Activated CD8-positive, alpha-beta memory T cell treated with anti-CD3 and anti-CD28 coated beads for 36 hours (primary cell): ENCODE measurements at regions not wholly inside any gene's neighbourhood (a gene's known extent, or its start where the extent isn't known, plus 50 kb on each side); places are given as distances from the start of the nearest gene placed in this dataset.
"Not testable (repeated sequence)": the region's sequence is repeated elsewhere in the genome, so short reads cannot be mapped to it uniquely, and the experiment has no call there.

Experiments
- CTCF ChIA-PET: fragments of 350-600 bp; sonication (Branson Sonifier 250); formaldehyde crosslinking; loops from one replicate; lab custom pipeline; 2021; ENCODE audit warnings: antibody characterized with exemption; lab: Charles Lee
- POLR2A ChIA-PET: fragments of 350-600 bp; sonication (Branson Sonifier 250); formaldehyde crosslinking; loops from one replicate; lab custom pipeline; 2021; ENCODE audit warnings: antibody characterized with exemption; lab: Charles Lee

DNA sequence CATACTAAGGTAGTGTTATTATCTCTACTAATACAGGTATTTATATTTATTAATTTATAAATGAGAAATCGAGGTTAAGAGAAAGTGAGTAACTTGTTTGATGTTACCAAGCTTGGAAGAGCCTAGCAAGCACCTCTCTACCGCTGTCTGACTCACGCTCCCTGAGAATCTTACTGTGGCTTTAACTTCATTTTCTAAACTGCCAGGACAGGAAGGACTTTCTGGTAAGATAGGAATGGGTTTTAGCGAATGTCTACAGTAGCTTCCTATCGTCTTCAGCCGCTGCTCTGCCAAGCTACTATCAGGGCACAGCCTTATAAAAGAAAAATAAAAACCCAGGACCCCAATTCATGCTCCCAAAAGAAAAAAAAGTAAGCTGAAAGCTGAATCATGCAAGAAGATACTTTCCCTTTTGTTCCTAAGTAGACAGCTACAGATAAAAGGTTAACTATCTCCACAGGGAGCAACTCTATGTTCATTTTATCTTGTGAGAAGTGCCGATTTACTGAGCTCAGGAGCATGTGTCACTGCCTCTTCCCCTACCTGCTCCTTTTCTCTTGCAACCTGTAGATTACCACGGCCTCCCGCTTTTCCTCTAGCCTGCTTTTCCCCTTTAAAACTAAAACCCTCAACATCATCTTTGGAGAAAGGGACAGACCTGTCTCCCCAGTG is 60.2 kb downstream of the THNSL1 start:
- ChIA-PET POLR2A (interaction anchor here (0.6 kb wide), 1 partner anchor 210 kb away, joined by 3 read pairs; no protein-coding TSS in a partner anchor), CTCF (interaction anchor here (0.9 kb wide), 1 partner anchor 434 kb away, joined by 3 read pairs; no protein-coding TSS in a partner anchor)

DNA sequence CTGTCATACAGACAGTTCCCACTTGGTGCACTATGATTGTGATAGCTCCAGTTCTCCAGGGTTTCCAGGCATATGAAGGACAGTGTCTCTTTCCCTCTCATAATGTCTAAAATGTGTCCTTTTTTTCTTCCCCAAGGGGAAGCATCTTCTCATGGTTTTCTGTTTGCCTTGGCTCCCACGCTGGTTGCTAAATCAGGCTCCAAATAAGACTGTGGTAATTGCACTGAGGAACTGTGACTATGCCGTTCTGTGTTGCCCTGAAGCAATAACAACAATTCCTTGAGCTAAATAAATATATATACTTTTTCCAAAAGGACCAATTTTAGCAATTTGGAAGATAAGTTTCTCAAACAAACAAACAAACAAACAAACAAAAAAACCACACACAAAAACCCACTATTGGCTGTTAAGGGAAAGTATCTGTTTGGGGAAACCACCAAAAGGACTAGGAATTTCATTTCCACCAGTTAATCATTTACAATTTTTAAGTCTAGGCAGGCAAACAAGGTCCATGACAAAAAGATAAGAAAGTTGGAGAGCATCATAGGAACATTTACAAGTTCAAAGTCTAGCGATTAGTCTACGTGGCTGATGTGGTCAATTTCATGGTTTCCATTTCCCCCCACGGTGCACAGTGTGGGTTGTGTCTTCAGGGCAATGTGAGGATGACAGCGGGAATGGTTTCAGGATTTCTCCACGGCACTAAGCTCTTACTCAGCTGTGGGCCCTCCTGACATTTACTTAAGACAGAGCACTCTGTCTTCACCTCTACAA is 62.4 kb downstream of the THNSL1 start:
- ChIA-PET CTCF (no interaction called here), POLR2A (no interaction called here)

- POLR2A ChIA-PET: no interaction called here
- CTCF ChIA-PET: interaction anchor here (0.6 to 1.2 kb wide), 5 partner anchors 10 to 489 kb away, joined by 3 to 4 read pairs (median 3); no protein-coding TSS in a partner anchor
These were observed 64.6 kb downstream of the THNSL1 start for GRCh38 chr10:25080880-25081581.

DNA sequence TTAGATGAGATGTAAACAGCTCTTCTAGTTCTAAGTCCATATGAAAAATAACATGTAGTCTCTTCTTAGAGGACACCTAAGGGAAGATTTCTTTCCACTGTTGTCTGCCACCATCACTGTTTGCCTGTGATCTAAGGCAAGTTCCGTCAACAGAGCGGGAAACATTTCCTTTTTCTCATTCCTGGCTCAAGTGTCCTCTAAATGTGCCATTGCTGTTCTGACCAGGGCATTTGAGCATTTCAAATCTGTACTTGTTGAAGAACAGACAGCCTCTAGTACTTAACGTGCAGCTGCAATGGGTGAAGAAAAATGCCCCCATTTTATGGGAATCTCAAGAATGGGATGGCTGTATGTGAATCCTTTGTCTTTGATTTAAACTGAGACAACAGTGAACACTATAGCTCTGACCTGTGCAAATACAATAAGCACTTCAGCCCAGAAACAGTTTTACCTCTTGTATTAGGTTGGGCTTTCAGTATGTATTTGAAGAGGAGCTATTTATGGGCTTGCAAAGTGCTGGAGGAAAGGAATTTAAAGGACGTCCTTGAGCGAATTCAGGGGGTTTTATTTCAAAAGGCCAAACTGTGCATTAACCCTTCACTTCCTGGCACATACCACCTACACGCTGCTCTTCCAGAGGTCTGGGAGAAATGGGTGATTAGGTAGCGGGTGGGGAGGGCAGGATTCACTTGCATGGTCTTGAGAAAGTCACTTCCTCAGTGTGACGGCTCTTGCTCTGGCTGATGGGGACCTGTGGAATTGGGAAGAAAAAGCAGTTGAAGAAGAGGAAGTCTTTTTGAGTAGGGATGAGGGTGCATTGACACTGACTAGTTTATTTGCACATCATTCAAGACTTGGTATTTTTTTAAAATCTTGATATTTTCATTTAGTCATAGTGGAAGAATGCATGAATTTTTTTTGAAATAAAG is 66.1 kb downstream of the THNSL1 start:
- CTCF ChIA-PET: interaction anchor here (0.9 to 1.3 kb wide), 2 partner anchors 19 to 465 kb away, joined by 3 read pairs; no protein-coding TSS in a partner anchor
- POLR2A ChIA-PET: no interaction called here

DNA sequence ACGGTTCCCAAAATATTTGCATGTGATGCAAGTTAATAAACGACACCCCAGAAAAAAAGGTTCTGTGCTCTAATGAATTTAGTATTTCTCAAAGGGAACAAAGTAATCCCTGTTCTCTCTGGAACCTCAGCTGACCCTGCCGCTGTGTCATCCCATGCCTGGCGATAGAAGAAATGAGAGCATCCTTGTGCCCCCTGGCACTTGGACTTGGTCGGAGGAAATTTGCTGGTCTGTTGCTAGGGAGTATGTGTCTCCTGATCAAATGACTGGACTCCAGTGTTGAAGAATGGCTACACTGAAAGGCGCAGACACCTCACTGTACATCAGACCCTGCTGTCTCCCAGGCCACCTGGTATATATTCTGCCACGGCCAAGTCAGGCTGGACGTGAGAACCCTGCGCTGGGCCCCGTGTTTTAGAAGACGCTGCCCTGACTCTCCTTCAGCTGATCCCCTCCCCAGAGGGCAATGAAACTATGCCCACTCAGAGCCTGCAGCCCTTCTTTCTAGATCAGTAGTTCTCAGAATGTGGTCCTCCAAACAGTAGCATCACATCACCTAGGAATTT is 67.2 kb downstream of the THNSL1 start:
- CTCF ChIA-PET: no interaction called here
- POLR2A ChIA-PET: no interaction called here

GRCh38 chr10:25084447-25084846 is 68.0 kb downstream of the THNSL1 start:
- ChIA-PET POLR2A (no interaction called here), CTCF (no interaction called here)

GRCh38 chr10:25094590-25094989 is 78.2 kb downstream of the THNSL1 start:
- ChIA-PET CTCF (no interaction called here), POLR2A (no interaction called here)

GRCh38 chr10:25097669-25098411 is 77.0 kb upstream of the GPR158 start:
- POLR2A ChIA-PET: no interaction called here
- CTCF ChIA-PET: no interaction called here

DNA sequence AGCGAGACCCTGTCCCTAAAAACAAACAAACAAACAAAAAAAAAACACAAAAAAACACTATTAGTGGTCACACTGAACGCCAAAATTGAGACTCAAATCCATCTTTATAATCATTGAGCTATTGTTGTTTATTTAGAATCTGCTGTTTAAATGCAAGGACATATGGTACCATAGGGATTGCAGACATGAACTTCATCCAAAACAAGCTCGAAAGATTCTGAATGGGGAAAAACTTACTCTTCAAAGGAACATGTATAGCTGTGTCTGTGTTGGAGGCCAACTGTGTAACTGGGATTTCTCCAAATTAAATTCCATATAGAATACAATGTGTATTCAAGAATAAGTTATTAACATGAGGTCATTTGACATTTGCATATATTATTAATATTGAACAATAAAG is 74.7 kb upstream of the GPR158 start:
- ChIA-PET POLR2A (no interaction called here), CTCF (no interaction called here)

DNA sequence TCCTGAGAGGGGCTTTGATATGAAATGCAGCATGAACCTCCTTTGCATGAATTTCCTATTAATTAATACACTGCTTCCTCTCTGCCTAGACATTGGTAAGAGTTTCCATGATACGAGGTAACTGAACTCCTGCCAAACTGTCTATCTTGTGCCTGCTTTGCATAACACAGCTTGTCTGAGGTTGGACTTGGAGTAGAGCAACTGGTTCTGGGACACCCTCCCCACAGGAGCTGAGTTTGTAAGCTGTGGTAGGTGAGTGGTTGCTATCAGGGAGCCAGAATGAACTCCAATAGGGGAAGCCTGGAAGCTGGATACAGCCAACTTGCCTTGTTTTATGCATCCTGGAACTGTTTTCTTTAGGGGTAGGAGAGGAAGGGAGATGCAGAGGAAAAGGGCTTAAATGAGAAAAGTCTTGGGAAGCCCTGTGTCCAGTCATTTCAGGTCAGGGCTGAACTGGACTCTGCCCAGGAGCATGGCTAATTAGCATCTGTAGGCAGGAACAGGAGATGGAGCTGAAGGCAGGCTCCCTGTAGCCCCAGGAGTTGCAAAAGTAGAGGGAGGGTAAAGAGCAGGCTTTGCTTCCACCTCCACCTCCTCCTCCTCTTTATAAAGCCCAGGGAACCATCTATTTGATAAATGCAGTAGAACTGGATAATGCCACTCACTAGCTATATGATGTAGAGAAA is 73.2 kb upstream of the GPR158 start:
- ChIA-PET CTCF (interaction anchor here (0.8 kb wide), 1 partner anchor 19 kb away, joined by 3 read pairs; no protein-coding TSS in a partner anchor), POLR2A (no interaction called here)

- ChIA-PET POLR2A (no interaction called here), CTCF (interaction anchor here (0.8 kb wide), 1 partner anchor 20 kb away, joined by 3 read pairs; no protein-coding TSS in a partner anchor)
These were observed 72.5 kb upstream of the GPR158 start for GRCh38 chr10:25102147-25102822.

- POLR2A ChIA-PET: no interaction called here
- CTCF ChIA-PET: no interaction called here
These were observed 71.1 kb upstream of the GPR158 start for GRCh38 chr10:25103703-25104102.

DNA sequence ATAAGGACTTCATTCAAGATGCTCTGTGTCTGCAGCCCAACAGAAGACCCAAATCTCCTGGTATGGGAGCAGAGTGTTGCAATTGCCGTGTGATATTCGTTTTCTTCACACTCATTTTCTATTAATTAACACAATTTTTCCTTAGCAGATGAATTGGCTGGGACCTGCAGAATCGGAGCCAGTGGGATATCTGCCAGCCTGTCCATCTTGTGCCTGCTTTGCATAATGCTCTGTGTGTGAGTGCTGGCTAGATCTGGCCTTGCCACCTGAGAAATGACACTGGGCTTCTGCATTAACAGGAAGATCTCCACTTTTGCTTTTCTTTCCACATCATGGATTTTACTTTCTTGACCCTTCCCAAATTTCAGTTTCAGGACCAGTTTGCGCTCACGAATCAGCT is 70.4 kb upstream of the GPR158 start:
- POLR2A ChIA-PET: interaction anchor here (0.6 kb wide), 1 partner anchor 40 kb away, joined by 4 read pairs; no protein-coding TSS in a partner anchor
- CTCF ChIA-PET: no interaction called here

DNA sequence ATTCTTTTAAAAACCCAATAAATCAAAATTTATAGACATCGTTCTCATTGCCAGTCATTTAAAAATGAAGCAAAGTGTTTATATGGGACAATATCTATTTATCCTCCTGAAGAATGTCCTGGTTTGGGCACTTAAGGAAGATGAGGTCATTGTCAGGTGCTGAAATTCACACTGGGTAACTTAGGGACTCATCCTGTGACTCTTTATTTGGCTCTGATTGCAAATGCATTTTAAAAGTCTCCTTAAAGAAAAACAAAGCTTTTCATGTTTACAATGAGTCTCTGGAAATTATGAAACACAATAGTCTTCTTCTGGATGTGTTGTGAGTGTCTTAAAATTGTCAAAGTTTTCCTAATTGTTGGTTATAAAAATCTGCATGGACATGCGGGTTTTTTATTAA is 69.5 kb upstream of the GPR158 start:
- ChIA-PET CTCF (no interaction called here), POLR2A (no interaction called here)

DNA sequence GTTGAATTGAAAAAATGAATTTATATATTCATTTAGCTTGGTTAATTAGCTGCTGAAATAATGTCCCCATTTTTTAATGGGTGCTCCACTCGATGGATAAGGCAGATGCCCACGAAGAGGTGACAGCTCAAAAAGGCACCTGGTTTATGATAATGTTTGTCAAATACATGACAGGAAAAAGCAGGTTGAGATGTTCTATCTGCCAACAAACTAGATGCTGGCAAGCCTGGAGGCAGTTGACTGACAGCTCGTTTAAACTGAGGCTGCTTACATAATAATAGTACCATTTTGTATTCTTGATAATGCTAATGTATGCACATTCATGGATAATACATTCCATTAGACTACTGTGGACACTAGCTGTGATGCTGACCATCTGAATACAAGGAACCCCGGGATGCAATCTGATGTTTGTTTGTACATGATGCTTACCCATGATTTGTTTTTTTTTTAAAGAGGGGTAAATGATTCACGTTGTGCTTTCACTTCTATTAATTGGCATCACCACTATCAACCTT is 69.0 kb upstream of the GPR158 start:
- CTCF ChIA-PET: no interaction called here

DNA sequence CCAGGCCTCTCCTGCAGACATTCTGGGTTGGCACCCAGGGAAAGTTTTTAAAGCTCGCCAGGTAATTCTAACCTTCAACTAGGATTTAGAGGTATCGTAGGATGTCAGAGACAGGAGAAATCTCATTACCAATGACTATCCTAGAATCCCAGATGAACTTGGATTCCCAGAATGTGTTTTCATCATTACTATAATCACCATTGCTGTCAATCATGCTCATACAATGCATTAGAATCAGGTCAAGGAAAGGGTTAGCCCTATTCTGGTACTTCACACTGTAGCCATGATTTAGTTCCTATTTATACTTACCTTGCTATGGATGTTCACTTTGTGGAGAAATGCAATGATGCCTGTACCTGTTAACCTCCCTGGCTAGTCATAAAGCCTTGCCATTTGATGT is 67.0 kb upstream of the GPR158 start:
- CTCF ChIA-PET: no interaction called here

More for the DNA sequence above, 69.0 kb upstream of the GPR158 start:
- POLR2A ChIA-PET: no interaction called here

GRCh38 chr10:25109896-25110295 is 64.9 kb upstream of the GPR158 start:
- POLR2A ChIA-PET, CTCF ChIA-PET: not testable (repeated sequence)

More for the DNA sequence above, 67.0 kb upstream of the GPR158 start:
- POLR2A ChIA-PET: no interaction called here
